GM23248 (cell line): ENCODE measurements at regions not wholly inside any gene's neighbourhood (a gene's known extent, or its start where the extent isn't known, plus 50 kb on each side); places are given as distances from the start of the nearest gene placed in this dataset.

Source experiments
- DNase-seq: peaks from one replicate; pipeline ENCODE4 v3.0.0-alpha.2; 2015
- H2AFZ ChIP-seq: fragments of 200-600 bp; sonication (generic); 2 replicates; pipeline ENCODE4 v1.6.1; 2016; ENCODE audit warnings: antibody characterized with exemption
- H3F3A ChIP-seq: fragments of 200-600 bp; sonication (generic); 2 replicates; pipeline ENCODE4 v1.6.1; 2016; ENCODE audit warnings: mild to moderate bottlenecking, antibody characterized with exemption, mixed run types; ENCODE audit not compliant: insufficient read depth
- H3K27ac ChIP-seq: fragments of 200-600 bp; sonication (generic); 2 replicates; pipeline ENCODE4 v1.5.1; 2016; ENCODE audit warnings: mild to moderate bottlenecking
- H3K27me3 ChIP-seq: fragments of 200-600 bp; sonication (generic); replicated peaks from 2 replicates; pipeline ENCODE4 v1.6.1; 2016; ENCODE audit warnings: mild to moderate bottlenecking; ENCODE audit not compliant: insufficient read depth
- H3K36me3 ChIP-seq: fragments of 200-600 bp; sonication (generic); 2 replicates; pipeline ENCODE4 v1.6.1; 2016; ENCODE audit warnings: low read depth, mild to moderate bottlenecking
- H3K4me1 ChIP-seq: fragments of 200-600 bp; sonication (generic); 2 replicates; pipeline ENCODE4 v1.6.1; 2016; ENCODE audit warnings: mild to moderate bottlenecking; ENCODE audit not compliant: insufficient read depth
- H3K4me2 ChIP-seq: fragments of 200-600 bp; sonication (generic); one replicate; pipeline ENCODE4 v1.6.1; 2016; ENCODE audit warnings: mild to moderate bottlenecking; ENCODE audit not compliant: unreplicated experiment
- H3K4me3 ChIP-seq: fragments of 200-600 bp; sonication (generic); 2 replicates; pipeline ENCODE4 v1.5.1; 2016; ENCODE audit warnings: mild to moderate bottlenecking
- H3K79me2 ChIP-seq: fragments of 200-600 bp; sonication (generic); 2 replicates; pipeline ENCODE4 v1.6.1; 2016; ENCODE audit warnings: mild to moderate bottlenecking; ENCODE audit not compliant: insufficient read depth
- H3K9ac ChIP-seq: fragments of 200-600 bp; sonication (generic); 2 replicates; pipeline ENCODE4 v1.6.1; 2016; ENCODE audit warnings: mild to moderate bottlenecking
- H3K9me2 ChIP-seq: fragments of 200-600 bp; sonication (generic); 2 replicates; pipeline ENCODE4 v1.6.1; 2016; ENCODE audit warnings: mixed run types, mild to moderate bottlenecking, moderate library complexity; ENCODE audit not compliant: insufficient read depth
- H3K9me3 ChIP-seq: fragments of 200-600 bp; sonication (generic); one replicate; pipeline ENCODE4 v1.6.1; 2017; ENCODE audit warnings: low read depth
- H4K20me1 ChIP-seq: fragments of 200-600 bp; sonication (generic); 2 replicates; pipeline ENCODE4 v1.6.0; 2016; ENCODE audit not compliant: insufficient read depth
- EZH2 ChIP-seq: fragments of 200-600 bp; sonication (generic); IDR thresholded peaks from 2 replicates; pipeline ENCODE4 v1.6.1; 2018; ENCODE audit warnings: antibody characterized with exemption, mild to moderate bottlenecking; ENCODE audit not compliant: insufficient read depth, poor library complexity, severe bottlenecking
- EZH2phosphoT487 ChIP-seq: fragments of 200-600 bp; sonication (generic); IDR thresholded peaks from 2 replicates; pipeline ENCODE4 v1.6.1; 2018; ENCODE audit warnings: antibody characterized with exemption, moderate library complexity, mild to moderate bottlenecking, low read depth; ENCODE audit not compliant: insufficient read depth
- WGBS, 2 experiments: methylation state at CpG; one replicate each; pipeline ENCODE4 v1.1.6; 2015 to 2017; ENCODE audit warnings: low lambda C conversion rate in 2 of 2, low coverage in 1 of 2; ENCODE audit errors: missing lambda C conversion rate in 2 of 2; 5-methylcytosine and 5-hydroxymethylcytosine counted together
- in situ Hi-C: fragments of 300-500 bp; cut with MboI; formaldehyde crosslinking; loops from 2 replicates; pipeline ENCODE4 v1.15.0; 2020

- no peak overlapping the region for H3K9ac ChIP-seq
- H3K9me3 ChIP-seq: no peaks in the 10 kb centered on the region
- no peaks in the 10 kb centered on the region for H3K4me1 ChIP-seq
- H4K20me1 ChIP-seq: no peaks in the 10 kb centered on the region
- no peaks in the 10 kb centered on the region for H3K9me2 ChIP-seq
- no peak for TF ChIP-seq EZH2phosphoT487
- no peak for TF ChIP-seq EZH2
- H2AFZ ChIP-seq: no peak overlapping the region
- no peak overlapping the region for H3K27ac ChIP-seq
- H3K4me2 ChIP-seq: no peak overlapping the region
- H3F3A ChIP-seq: no peaks in the 10 kb centered on the region
- in situ Hi-C loops: loop anchor here (25.0 kb wide), 2 partner anchors 1125 to 1325 kb away; no protein-coding TSS in a partner anchor
- H3K27me3 ChIP-seq: no peaks in the 10 kb centered on the region
- H3K36me3 ChIP-seq: no peaks in the 10 kb centered on the region
- no peak overlapping the region for H3K4me3 ChIP-seq
- H3K79me2 ChIP-seq: no peaks in the 10 kb centered on the region
- WGBS, 2 experiments: 93 to 97% methylated on average over 4 of the region's 4 CpGs
- no peak for DNase-seq
Observed at GRCh38 chr9:4362281-4362680, 62.4 kb upstream of the GLIS3 start.

- Histone ChIP-seq H3K36me3 (no peaks in the 10 kb centered on the region), H3K9me2 (no peaks in the 10 kb centered on the region), H3K4me1 (no peaks in the 10 kb centered on the region), H3K9ac (no peak overlapping the region), H3F3A (no peaks in the 10 kb centered on the region), H3K27me3 (no peaks in the 10 kb centered on the region), H3K79me2 (no peaks in the 10 kb centered on the region), H2AFZ (no peak overlapping the region), H4K20me1 (no peaks in the 10 kb centered on the region), H3K27ac (no peak overlapping the region), H3K9me3 (no peaks in the 10 kb centered on the region), H3K4me2 (no peak overlapping the region), H3K4me3 (no peak overlapping the region)
- TF ChIP-seq EZH2: no peak
- TF ChIP-seq EZH2phosphoT487: no peak
- DNase-seq: no peak
- 94 to 95% methylated on average over 8 of the region's 8 CpGs for WGBS, 2 experiments
- in situ Hi-C loops: loop anchor here (10.0 to 25.0 kb wide), 4 partner anchors 624 to 1322 kb away; no protein-coding TSS in a partner anchor
Observed at GRCh38 chr9:4359016-4359415, 59.1 kb upstream of the GLIS3 start.

GRCh38 chr9:4357929-4358328 lies 58.1 kb upstream of the GLIS3 start:
- H3K79me2 ChIP-seq: no peaks in the 10 kb centered on the region
- no peak overlapping the region for H3K27ac ChIP-seq
- no peaks in the 10 kb centered on the region for H4K20me1 ChIP-seq
- H3F3A ChIP-seq: no peaks in the 10 kb centered on the region
- H3K9ac ChIP-seq: no peak overlapping the region
- H3K4me3 ChIP-seq: no peak overlapping the region
- 60 to 71% methylated on average over 3 of the region's 3 CpGs for WGBS, 2 experiments
- no peaks in the 10 kb centered on the region for H3K27me3 ChIP-seq
- TF ChIP-seq EZH2 (no peak), EZH2phosphoT487 (no peak)
- no peak for DNase-seq
- H3K4me2 ChIP-seq: no peak overlapping the region
- no peaks in the 10 kb centered on the region for H3K9me2 ChIP-seq
- H3K4me1 ChIP-seq: 0 out of 2 replicates have a peak, but pooled peaks cover 5% of the 10 kb centered on the region
- H3K36me3 ChIP-seq: no peaks in the 10 kb centered on the region
- no peaks in the 10 kb centered on the region for H3K9me3 ChIP-seq
- in situ Hi-C loops: loop anchor here (10.0 to 25.0 kb wide), 4 partner anchors 623 to 1321 kb away; no protein-coding TSS in a partner anchor
- no peak overlapping the region for H2AFZ ChIP-seq

- no peak overlapping the region for H3K4me2 ChIP-seq
- H3K27ac ChIP-seq: no peak overlapping the region
- no peaks in the 10 kb centered on the region for H3K27me3 ChIP-seq
- H3K9me2 ChIP-seq: no peaks in the 10 kb centered on the region
- in situ Hi-C loops: loop anchor here (10.0 to 25.0 kb wide), 4 partner anchors 622 to 1319 kb away; no protein-coding TSS in a partner anchor
- no peak overlapping the region for H3K9ac ChIP-seq
- WGBS, 2 experiments: 28 to 44% methylated on average over 2 of the region's 2 CpGs
- no peaks in the 10 kb centered on the region for H3F3A ChIP-seq
- H3K4me1 ChIP-seq: 0 out of 2 replicates have a peak, but pooled peaks cover 5% of the 10 kb centered on the region
- no peak for DNase-seq
- no peak for TF ChIP-seq EZH2
- no peak for TF ChIP-seq EZH2phosphoT487
- H3K4me3 ChIP-seq: no peak overlapping the region
- H2AFZ ChIP-seq: no peak overlapping the region
- no peaks in the 10 kb centered on the region for H3K79me2 ChIP-seq
- H4K20me1 ChIP-seq: no peaks in the 10 kb centered on the region
- no peaks in the 10 kb centered on the region for H3K9me3 ChIP-seq
- no peaks in the 10 kb centered on the region for H3K36me3 ChIP-seq
Observed at GRCh38 chr9:4356306-4356705, 56.4 kb upstream of the GLIS3 start.
